ENCODE measurements at regions not wholly inside any gene's neighbourhood (a gene's known extent, or its start where the extent isn't known, plus 50 kb on each side); places are given as distances from the start of the nearest gene placed in this dataset.

GRCh38 chr13:57932061-57932460, 300.5 kb downstream of the PCDH17 start:
- POLR2A ChIA-PET: no interaction called here
- H3K27me3 Mint-ChIP-seq: no peaks in the 10 kb centered on the region
- ATAC-seq (replicated peaks in 1 of 4): no peak
- H3K36me3 Mint-ChIP-seq: no peaks in the 10 kb centered on the region
- no peak overlapping the region for H3K27ac Mint-ChIP-seq
- Histone ChIP-seq H3K4me1 (ENCODE audit: control insufficient read depth in 1 of 2, extremely low read depth in 1 of 2, insufficient read depth in 2 of 2, low read length in 2 of 2) (no peaks in the 10 kb centered on the region), H3K36me3 (ENCODE audit: control insufficient read depth in 2 of 2, extremely low read depth in 1 of 2, insufficient read depth in 1 of 2, low read length in 1 of 2) (no peaks in the 10 kb centered on the region), H3K4me3 (ENCODE audit: control insufficient read depth in 1 of 2, extremely low read depth in 1 of 2, low read length in 1 of 2) (no peak overlapping the region), H3K9me3 (no peaks in the 10 kb centered on the region), H3K27me3 (replicated peaks in 1 of 2; ENCODE audit: control insufficient read depth in 2 of 2, extremely low read depth in 1 of 2, insufficient read depth in 2 of 2, low read length in 1 of 2) (no peaks in the 10 kb centered on the region), H3K27ac (ENCODE audit: low read length) (no peak overlapping the region)
- DNase-seq: no peak
- CTCF ChIA-PET: no interaction called here
- H3K4me1 Mint-ChIP-seq: no peaks in the 10 kb centered on the region
- peaks cover 11 to 19% (median 11%) of the 10 kb centered on the region in 3 donors for H3K9me3 Mint-ChIP-seq
- no peak overlapping the region for H3K4me3 Mint-ChIP-seq
- 88% methylated on average over 1 of the region's 1 CpG for WGBS (ENCODE audit: insufficient coverage)

- H3K9me3 Mint-ChIP-seq: peaks cover 7 to 28% (median 13%) of the 10 kb centered on the region in 3 donors
Measured at GRCh38 chr13:57933606-57934005, 302.1 kb downstream of the PCDH17 start.

GRCh38 chr13:57935965-57936364, 304.4 kb downstream of the PCDH17 start:
- Histone ChIP-seq H3K4me1 (ENCODE audit: control insufficient read depth in 1 of 2, extremely low read depth in 1 of 2, insufficient read depth in 2 of 2, low read length in 2 of 2) (no peaks in the 10 kb centered on the region), H3K27ac (ENCODE audit: low read length) (no peak overlapping the region), H3K4me3 (ENCODE audit: control insufficient read depth in 1 of 2, extremely low read depth in 1 of 2, low read length in 1 of 2) (no peak overlapping the region), H3K9me3 (no peaks in the 10 kb centered on the region), H3K27me3 (replicated peaks in 1 of 2; ENCODE audit: control insufficient read depth in 2 of 2, extremely low read depth in 1 of 2, insufficient read depth in 2 of 2, low read length in 1 of 2) (no peaks in the 10 kb centered on the region), H3K36me3 (ENCODE audit: control insufficient read depth in 2 of 2, extremely low read depth in 1 of 2, insufficient read depth in 1 of 2, low read length in 1 of 2) (no peaks in the 10 kb centered on the region)
- Mint-ChIP-seq H3K36me3 (no peaks in the 10 kb centered on the region), H3K9me3 (peaks cover 11 to 35% (median 14%) of the 10 kb centered on the region in 3 donors), H3K4me3 (no peak overlapping the region), H3K27ac (no peak overlapping the region), H3K27me3 (no peaks in the 10 kb centered on the region), H3K4me1 (no peaks in the 10 kb centered on the region)
- no CpG with 5 or more reads among the region's 3 CpGs for WGBS (ENCODE audit: insufficient coverage)
- no peak for DNase-seq
- POLR2A ChIA-PET: no interaction called here
- no peak for ATAC-seq (replicated peaks in 1 of 4)
- CTCF ChIA-PET: no interaction called here

More at GRCh38 chr13:57933606-57934005, 302.1 kb downstream of the PCDH17 start:
- no peaks in the 10 kb centered on the region for H3K36me3 Mint-ChIP-seq
- WGBS (ENCODE audit: insufficient coverage): no CpG with 5 or more reads among the region's 1 CpG
- H3K9me3 ChIP-seq: no peaks in the 10 kb centered on the region
- no peak overlapping the region for H3K4me3 Mint-ChIP-seq
- H3K36me3 ChIP-seq (ENCODE audit: control insufficient read depth in 2 of 2, extremely low read depth in 1 of 2, insufficient read depth in 1 of 2, low read length in 1 of 2): no peaks in the 10 kb centered on the region
- no peak for DNase-seq
- CTCF ChIA-PET: no interaction called here
- H3K27ac Mint-ChIP-seq: no peak overlapping the region
- POLR2A ChIA-PET: no interaction called here
- no peak overlapping the region for H3K27ac ChIP-seq (ENCODE audit: low read length)
- no peaks in the 10 kb centered on the region for H3K27me3 Mint-ChIP-seq
- ATAC-seq (replicated peaks in 1 of 4): no peak
- no peaks in the 10 kb centered on the region for H3K4me1 Mint-ChIP-seq
- no peaks in the 10 kb centered on the region for H3K27me3 ChIP-seq (replicated peaks in 1 of 2; ENCODE audit: control insufficient read depth in 2 of 2, extremely low read depth in 1 of 2, insufficient read depth in 2 of 2, low read length in 1 of 2)
- H3K4me1 ChIP-seq (ENCODE audit: control insufficient read depth in 1 of 2, extremely low read depth in 1 of 2, insufficient read depth in 2 of 2, low read length in 2 of 2): no peaks in the 10 kb centered on the region
- H3K4me3 ChIP-seq (ENCODE audit: control insufficient read depth in 1 of 2, extremely low read depth in 1 of 2, low read length in 1 of 2): no peak overlapping the region

GRCh38 chr13:57946361-57946760, 314.8 kb downstream of the PCDH17 start:
- Histone ChIP-seq H3K4me1 (ENCODE audit: control insufficient read depth in 1 of 2, extremely low read depth in 1 of 2, insufficient read depth in 2 of 2, low read length in 2 of 2) (no peaks in the 10 kb centered on the region), H3K27me3 (replicated peaks in 1 of 2; ENCODE audit: control insufficient read depth in 2 of 2, extremely low read depth in 1 of 2, insufficient read depth in 2 of 2, low read length in 1 of 2) (no peaks in the 10 kb centered on the region), H3K27ac (ENCODE audit: low read length) (no peak overlapping the region), H3K9me3 (no peaks in the 10 kb centered on the region), H3K4me3 (ENCODE audit: control insufficient read depth in 1 of 2, extremely low read depth in 1 of 2, low read length in 1 of 2) (no peak overlapping the region), H3K36me3 (ENCODE audit: control insufficient read depth in 2 of 2, extremely low read depth in 1 of 2, insufficient read depth in 1 of 2, low read length in 1 of 2) (no peaks in the 10 kb centered on the region)
- Mint-ChIP-seq H3K27ac (no peak overlapping the region), H3K4me3 (no peak overlapping the region), H3K36me3 (no peaks in the 10 kb centered on the region), H3K4me1 (no peaks in the 10 kb centered on the region), H3K9me3 (peaks cover 10 to 25% (median 13%) of the 10 kb centered on the region in 3 donors), H3K27me3 (no peaks in the 10 kb centered on the region)
- DNase-seq: no peak
- ATAC-seq (replicated peaks in 1 of 4): no peak
- ChIA-PET POLR2A (no interaction called here), CTCF (no interaction called here)
- no CpG with 5 or more reads among the region's 1 CpG for WGBS (ENCODE audit: insufficient coverage)

GRCh38 chr13:57948884-57949283, 317.3 kb downstream of the PCDH17 start:
- H3K9me3 ChIP-seq: no peaks in the 10 kb centered on the region
- no peaks in the 10 kb centered on the region for H3K36me3 ChIP-seq (ENCODE audit: control insufficient read depth in 2 of 2, extremely low read depth in 1 of 2, insufficient read depth in 1 of 2, low read length in 1 of 2)
- H3K27me3 ChIP-seq (replicated peaks in 1 of 2; ENCODE audit: control insufficient read depth in 2 of 2, extremely low read depth in 1 of 2, insufficient read depth in 2 of 2, low read length in 1 of 2): no peaks in the 10 kb centered on the region
- no peak overlapping the region for H3K27ac Mint-ChIP-seq
- H3K27ac ChIP-seq (ENCODE audit: low read length): no peak overlapping the region
- H3K36me3 Mint-ChIP-seq: no peaks in the 10 kb centered on the region
- WGBS (ENCODE audit: insufficient coverage): no CpG with 5 or more reads among the region's 3 CpGs
- CTCF ChIA-PET: interaction anchor here in 1 of 2 donors (0.6 kb wide), 1 partner anchor 248 kb away, joined by 3 read pairs; no protein-coding TSS in a partner anchor
- DNase-seq (no peak), ATAC-seq (replicated peaks in 1 of 4) (no peak)
- H3K4me3 Mint-ChIP-seq: no peak overlapping the region
- no peak overlapping the region for H3K4me3 ChIP-seq (ENCODE audit: control insufficient read depth in 1 of 2, extremely low read depth in 1 of 2, low read length in 1 of 2)
- POLR2A ChIA-PET: no interaction called here
- H3K4me1 Mint-ChIP-seq: no peaks in the 10 kb centered on the region
- H3K4me1 ChIP-seq (ENCODE audit: control insufficient read depth in 1 of 2, extremely low read depth in 1 of 2, insufficient read depth in 2 of 2, low read length in 2 of 2): no peaks in the 10 kb centered on the region
- H3K9me3 Mint-ChIP-seq: peaks cover 14 to 38% (median 17%) of the 10 kb centered on the region in 3 donors
- no peaks in the 10 kb centered on the region for H3K27me3 Mint-ChIP-seq

- no peaks in the 10 kb centered on the region for H3K36me3 Mint-ChIP-seq
- CTCF ChIA-PET: no interaction called here
Measured at GRCh38 chr13:57969951-57970350, 338.4 kb downstream of the PCDH17 start.

GRCh38 chr13:57970404-57970803, 338.9 kb downstream of the PCDH17 start:
- H3K9me3 Mint-ChIP-seq: peaks cover 22 to 34% (median 31%) of the 10 kb centered on the region in 3 donors
- no peak for ATAC-seq (replicated peaks in 1 of 4)
- Histone ChIP-seq H3K9me3 (no peaks in the 10 kb centered on the region), H3K36me3 (ENCODE audit: control insufficient read depth in 2 of 2, extremely low read depth in 1 of 2, insufficient read depth in 1 of 2, low read length in 1 of 2) (no peaks in the 10 kb centered on the region), H3K4me1 (ENCODE audit: control insufficient read depth in 1 of 2, extremely low read depth in 1 of 2, insufficient read depth in 2 of 2, low read length in 2 of 2) (no peaks in the 10 kb centered on the region), H3K4me3 (ENCODE audit: control insufficient read depth in 1 of 2, extremely low read depth in 1 of 2, low read length in 1 of 2) (no peak overlapping the region), H3K27ac (ENCODE audit: low read length) (no peak overlapping the region), H3K27me3 (replicated peaks in 1 of 2; ENCODE audit: control insufficient read depth in 2 of 2, extremely low read depth in 1 of 2, insufficient read depth in 2 of 2, low read length in 1 of 2) (no peaks in the 10 kb centered on the region)
- DNase-seq: no peak
- H3K27me3 Mint-ChIP-seq: no peaks in the 10 kb centered on the region
- H3K36me3 Mint-ChIP-seq: no peaks in the 10 kb centered on the region
- ChIA-PET POLR2A (no interaction called here), CTCF (no interaction called here)
- no peak overlapping the region for H3K27ac Mint-ChIP-seq
- no CpG with 5 or more reads among the region's 1 CpG for WGBS (ENCODE audit: insufficient coverage)
- no peak overlapping the region for H3K4me3 Mint-ChIP-seq
- no peaks in the 10 kb centered on the region for H3K4me1 Mint-ChIP-seq

More at GRCh38 chr13:57969951-57970350, 338.4 kb downstream of the PCDH17 start:
- Histone ChIP-seq H3K4me3 (ENCODE audit: control insufficient read depth in 1 of 2, extremely low read depth in 1 of 2, low read length in 1 of 2) (no peak overlapping the region), H3K36me3 (ENCODE audit: control insufficient read depth in 2 of 2, extremely low read depth in 1 of 2, insufficient read depth in 1 of 2, low read length in 1 of 2) (no peaks in the 10 kb centered on the region), H3K9me3 (no peaks in the 10 kb centered on the region), H3K27me3 (replicated peaks in 1 of 2; ENCODE audit: control insufficient read depth in 2 of 2, extremely low read depth in 1 of 2, insufficient read depth in 2 of 2, low read length in 1 of 2) (no peaks in the 10 kb centered on the region), H3K4me1 (ENCODE audit: control insufficient read depth in 1 of 2, extremely low read depth in 1 of 2, insufficient read depth in 2 of 2, low read length in 2 of 2) (no peaks in the 10 kb centered on the region), H3K27ac (ENCODE audit: low read length) (no peak overlapping the region)
- Mint-ChIP-seq H3K4me1 (no peaks in the 10 kb centered on the region), H3K27ac (no peak overlapping the region), H3K9me3 (peaks cover 22 to 34% (median 33%) of the 10 kb centered on the region in 3 donors), H3K27me3 (no peaks in the 10 kb centered on the region), H3K4me3 (no peak overlapping the region)
- no peak for ATAC-seq (replicated peaks in 1 of 4)
- no peak for DNase-seq
- POLR2A ChIA-PET: no interaction called here
- WGBS (ENCODE audit: insufficient coverage): no CpG with 5 or more reads among the region's 1 CpG

Data from T-cell (primary cell).